NCI-H1105 treated with DMSO at 0.1 percent for 48 hours (cell line): ENCODE measurements at regions not wholly inside any gene's neighbourhood (a gene's known extent, or its start where the extent isn't known, plus 50 kb on each side); places are given as distances from the start of the nearest gene placed in this dataset.

Experiments used
- DNase-seq: peaks from one replicate; lab custom pipeline; 2025; lab: John Stamatoyannopoulos, UW

- DNase-seq: peak; percentile 90
Measured at GRCh38 chr14:53613404-53614253, 343.0 kb downstream of the BMP4 start.

DNA sequence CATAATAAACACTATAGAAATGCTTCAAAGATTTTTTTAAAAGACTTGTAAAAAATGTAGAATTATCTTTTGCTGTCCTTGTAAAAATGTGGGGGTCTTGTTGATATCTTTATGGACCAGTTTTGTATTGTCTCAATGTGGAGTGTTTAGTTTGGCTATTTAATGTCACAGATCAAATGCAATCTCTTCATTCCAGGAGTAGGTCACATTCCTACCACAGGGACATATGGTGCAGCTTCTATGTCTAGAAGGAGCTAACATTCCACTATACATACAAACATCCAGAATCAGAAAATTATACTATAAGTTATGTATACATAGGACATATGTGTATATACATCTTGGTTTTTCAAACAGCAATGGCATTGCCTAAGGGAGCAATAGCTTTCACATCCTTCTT lies 345.7 kb downstream of the BMP4 start:
- no peak for DNase-seq

DNA sequence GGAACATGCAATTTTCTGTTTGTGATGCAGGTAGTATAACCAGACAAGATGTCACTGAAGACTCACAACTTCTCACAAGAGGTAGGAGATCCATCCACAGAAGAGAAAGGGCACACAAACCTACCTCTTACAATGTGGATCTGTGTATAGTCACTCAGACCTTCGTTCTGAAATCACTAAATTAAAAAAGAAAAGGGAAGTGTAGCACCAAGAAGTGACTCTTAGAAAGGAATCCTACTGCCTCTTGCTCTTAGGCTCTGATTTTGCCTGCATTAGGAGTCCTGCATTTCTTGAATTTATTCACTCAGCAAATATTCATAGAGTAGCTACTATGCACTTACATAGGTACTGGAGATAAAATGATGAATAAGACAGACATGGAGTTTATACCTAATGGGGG lies 347.6 kb downstream of the BMP4 start:
- DNase-seq: no peak

DNA sequence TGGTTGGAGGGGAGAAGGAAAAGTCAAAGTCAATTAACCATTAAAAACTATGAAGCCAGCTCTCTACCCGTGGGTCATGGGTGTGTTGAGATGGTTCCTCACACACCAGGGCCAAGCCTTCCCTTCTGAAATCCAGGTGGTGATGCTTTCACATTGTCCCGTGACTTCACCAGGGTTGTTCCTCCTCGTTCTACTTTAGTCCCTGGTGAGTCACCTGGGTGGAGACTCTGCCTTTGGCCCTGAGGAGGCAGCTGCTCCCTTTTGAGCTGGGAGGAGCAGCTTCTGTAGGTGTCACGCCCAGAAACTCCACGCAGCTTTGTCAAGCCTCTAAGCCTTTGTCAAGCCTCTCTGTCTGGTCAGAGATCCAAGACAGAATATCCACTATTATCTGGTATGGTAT lies 348.3 kb downstream of the BMP4 start:
- no peak for DNase-seq

GRCh38 chr14:53606203-53606602 lies 350.4 kb downstream of the BMP4 start:
- DNase-seq: no peak

- DNase-seq: no peak
Measured at GRCh38 chr14:53605562-53605961, 351.1 kb downstream of the BMP4 start.

DNA sequence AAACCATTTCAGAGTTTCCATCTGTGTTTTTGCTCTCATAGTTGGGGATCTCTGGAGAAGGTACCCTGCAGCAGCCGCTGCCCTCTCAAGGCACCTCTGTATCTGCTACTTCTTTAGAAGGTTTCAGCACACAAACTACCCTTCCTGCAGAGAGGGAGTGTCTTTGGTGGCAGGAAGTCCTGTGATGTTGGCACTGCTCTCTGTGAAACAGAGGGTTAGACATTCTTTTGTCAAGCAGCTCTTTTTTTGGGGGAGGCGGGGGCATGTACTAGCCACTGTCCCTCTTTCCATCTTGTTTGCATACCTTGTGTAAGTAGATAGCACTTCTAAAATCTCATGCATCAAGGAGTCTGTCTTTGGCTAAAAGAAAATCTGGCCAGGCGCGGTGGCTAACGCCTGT lies 352.6 kb downstream of the BMP4 start:
- DNase-seq: no peak

DNA sequence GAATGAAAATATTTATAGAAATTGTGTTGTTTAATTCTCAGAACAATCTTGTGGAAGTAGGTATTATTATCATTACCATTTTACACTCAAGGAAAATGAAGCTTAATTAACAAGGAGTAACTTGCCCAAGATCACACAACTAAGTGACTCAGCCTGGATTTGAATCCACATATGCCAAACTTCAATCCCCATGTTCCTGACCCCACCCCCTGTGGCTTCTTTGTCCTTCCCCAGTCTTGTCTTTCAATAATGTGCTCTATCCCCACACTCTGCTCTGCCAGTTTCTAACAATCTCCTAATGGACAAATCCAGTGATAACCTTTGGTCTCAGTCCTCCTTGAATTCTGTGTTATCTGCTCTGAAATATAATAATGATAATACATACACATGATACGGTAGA lies 355.2 kb downstream of the BMP4 start:
- DNase-seq: no peak

DNA sequence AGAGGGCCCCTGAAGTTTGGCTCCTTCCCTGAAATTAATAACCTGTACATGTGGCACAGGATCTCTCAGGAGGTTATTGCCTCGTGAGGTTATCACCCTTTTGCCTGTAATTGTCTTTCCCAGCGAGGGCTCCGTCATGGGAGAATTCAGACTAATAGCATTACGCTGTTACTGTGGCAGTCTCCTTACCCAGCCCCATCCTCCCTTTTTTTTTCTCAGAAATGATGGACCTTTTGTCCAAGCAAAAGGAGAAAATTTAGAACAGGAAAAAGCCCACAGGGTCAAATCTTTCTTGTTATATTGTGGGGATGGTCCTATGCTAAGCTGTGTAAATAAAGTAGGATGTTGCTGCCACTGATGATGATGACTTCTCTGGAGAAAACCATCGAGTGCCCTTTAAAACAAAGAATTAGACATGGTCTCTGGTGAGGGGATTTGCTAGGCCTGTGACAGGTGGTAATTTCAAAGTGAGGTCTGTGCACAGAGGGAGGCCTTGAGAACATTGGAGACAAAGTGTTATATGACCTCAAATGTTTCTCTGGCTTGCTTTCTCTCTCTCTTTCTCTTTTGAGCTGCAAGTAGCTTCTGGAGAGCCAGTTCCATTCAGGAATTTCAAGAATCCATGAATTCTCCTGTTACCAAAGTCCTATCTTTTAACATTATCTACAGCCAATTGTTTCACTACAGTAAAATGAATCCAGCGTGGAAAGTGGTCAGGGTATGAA lies 357.2 kb downstream of the BMP4 start:
- DNase-seq: no peak

GRCh38 chr14:53596853-53597525 lies 359.6 kb downstream of the BMP4 start:
- no peak for DNase-seq

- DNase-seq: no peak
Measured at GRCh38 chr14:53591816-53592215, 364.8 kb downstream of the BMP4 start.

GRCh38 chr14:53581504-53581903 lies 375.1 kb downstream of the BMP4 start:
- no peak for DNase-seq

DNA sequence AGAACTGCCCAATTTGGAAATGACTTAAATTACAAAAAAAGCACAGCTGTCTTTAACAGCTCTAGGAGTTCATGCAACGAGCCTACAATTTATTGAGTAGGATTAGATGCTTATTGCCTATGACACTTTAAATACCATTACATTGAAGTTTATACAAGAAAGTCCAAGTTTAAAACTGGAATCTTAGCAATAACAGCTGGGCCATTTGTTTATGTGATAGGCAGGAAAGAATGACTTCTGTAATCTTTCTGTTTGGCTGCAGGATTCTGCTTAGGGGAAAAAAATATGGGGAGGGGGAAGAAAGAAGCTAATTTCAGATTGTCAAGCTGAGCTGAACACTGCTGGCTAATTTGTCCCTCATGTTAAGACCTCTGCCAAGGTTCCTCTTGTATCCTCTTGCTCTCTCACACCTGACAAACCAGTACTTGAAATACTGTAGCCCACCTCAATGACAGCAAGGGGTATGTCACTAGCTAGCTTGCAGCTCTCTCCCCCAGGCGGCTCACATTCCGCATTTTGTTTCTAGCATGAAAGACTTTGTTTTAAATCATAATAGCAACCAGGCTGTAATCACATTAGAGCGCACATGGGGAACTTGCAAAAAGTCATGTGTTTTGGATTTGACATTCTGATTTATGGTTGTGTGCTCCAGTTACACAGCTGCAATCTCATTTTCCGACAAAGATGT lies 384.8 kb downstream of the BMP4 start:
- DNase-seq: no peak

DNA sequence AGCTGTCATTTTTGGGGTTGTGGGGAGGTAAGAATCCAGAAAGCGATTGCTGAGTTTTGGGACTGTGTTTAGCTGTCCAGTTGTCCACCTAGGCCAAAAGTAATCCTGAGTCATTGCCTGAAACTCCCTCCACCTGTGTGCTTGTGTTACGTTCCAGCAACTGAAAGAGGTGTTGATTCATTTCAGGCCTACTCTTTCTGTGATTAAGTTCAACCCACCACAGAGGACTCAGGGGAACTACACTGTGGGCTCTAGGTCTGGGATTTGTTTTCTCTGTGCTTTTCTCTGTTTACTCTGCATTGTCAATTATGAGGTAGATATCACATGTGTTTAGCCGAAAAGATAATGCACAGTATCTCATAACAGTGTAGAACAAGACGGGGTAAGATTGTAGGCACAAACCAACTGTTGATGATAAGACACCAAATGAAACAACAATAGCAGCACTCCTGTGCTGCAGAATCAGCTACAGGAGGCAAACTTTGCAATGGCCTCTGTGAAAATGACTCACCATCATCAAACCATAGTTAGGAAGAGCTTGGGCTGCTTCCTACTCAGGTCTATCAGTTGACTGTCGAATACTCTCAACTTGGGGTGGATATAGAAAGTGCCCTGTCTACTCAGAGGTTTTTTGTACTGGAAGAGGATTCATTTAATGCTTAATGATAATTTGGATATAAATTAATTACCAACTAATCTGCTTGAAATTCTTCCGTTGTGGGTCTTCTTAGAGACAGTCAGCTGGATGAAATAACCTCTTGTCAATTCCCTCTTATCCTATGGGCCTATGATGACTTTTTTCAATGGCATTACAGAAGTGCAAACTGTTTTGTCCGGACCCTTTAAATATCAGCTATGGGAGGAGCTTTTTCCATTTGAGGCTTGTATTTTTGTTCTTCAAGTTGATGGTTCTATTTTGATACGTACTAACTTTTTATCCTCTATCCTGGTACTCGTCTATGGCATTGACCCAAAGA lies 385.9 kb downstream of the BMP4 start:
- DNase-seq: no peak

GRCh38 chr14:53569446-53569845 lies 387.2 kb downstream of the BMP4 start:
- no peak for DNase-seq

GRCh38 chr14:53567236-53567780 lies 389.3 kb downstream of the BMP4 start:
- DNase-seq: no peak

DNA sequence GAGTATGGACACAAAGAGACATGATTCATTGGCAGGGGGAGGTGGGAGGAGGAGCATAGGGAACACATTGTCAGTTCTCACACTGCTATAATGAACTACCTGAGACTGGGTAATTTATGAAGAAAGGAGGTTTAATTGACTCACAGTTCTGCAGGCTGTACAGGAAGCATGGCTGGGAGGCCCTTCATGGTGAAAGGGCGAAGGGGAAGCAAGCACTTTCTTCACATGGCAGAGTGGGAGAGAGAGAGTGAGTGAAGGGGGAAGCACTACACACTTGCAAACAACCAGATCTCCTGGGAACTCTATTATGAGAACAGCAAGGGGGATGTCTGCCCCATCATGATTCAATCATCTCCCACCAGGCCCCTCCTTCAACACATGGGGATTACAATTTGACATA lies 391.8 kb downstream of the BMP4 start:
- no peak for DNase-seq

DNA sequence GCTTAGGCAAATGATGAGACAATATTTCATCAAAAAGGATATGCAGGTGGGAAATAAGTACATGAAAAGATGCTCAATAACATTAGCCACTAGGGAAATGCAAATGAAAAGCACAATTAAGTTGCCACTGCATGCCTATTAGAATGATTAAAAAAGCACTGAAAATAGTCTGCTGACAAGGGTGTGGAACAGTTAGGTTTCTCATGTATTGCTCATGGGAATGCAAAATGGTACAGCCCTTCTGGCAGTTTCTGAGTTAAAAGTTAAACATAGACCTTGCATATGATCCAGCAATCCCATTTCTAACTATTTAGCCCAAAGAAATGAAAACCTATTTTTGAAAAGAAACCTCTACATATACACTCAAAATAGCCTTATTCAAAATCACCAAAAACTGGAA lies 393.0 kb downstream of the BMP4 start:
- no peak for DNase-seq

DNA sequence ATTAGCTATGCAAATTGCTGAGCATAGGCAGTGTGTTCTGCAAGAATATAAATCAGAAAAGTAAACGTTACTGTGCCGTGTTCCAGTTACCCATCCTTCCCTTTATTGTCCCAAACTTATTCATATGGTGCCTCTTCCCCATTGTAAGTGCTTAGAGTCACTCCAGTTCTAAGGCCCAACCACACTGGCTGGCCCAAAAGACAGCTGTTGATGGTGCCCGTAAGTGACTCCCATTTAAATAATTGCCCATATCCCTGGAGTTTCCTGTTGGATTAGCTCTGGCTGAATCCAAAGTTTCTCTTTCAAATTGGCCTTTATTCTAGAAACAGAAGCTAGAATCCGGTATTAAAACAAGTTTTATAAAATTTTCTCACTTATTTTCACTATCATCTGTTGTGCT lies 400.1 kb upstream of the DDHD1 start:
- DNase-seq: no peak

DNA sequence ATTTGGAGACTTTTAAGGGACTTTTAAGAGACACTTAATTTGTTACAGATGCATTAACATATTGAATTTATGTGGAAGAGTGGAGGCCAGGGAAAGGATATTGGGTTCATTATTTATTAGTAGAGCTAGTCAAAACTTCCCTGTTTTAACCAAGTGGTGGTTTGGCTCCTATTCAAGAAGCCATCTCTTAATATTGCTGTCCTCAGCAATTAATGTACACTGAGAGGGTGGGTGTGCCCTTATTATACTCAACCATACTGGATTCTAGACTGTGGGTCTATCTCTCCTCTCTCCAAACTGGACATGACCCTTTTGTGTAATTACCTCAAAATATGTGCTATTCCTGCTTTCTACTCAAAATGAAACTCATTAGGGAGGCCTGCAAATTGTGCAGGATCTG lies 398.7 kb upstream of the DDHD1 start:
- no peak for DNase-seq

DNA sequence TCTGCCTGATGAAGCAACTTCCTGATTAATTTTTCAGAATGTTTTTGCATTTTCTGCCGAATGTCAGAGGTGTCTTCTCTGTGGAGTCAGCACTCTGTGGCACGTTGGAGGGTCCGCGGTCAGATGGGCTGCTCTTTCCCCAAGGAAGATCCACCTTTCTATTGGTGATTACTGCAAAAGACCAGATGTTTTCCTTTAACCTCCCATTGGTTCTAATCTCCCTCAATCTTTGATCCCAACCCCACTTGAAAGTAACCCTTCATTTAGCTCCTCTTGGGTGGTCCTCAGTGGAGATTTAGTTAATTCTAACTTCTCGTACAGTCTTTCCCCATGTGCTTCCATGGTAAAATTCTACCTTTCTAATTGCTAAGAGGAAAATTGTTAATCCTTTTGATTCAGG lies 397.7 kb upstream of the DDHD1 start:
- DNase-seq: no peak
